GM23248 (cell line): ENCODE measurements at regions not wholly inside any gene's neighbourhood (a gene's known extent, or its start where the extent isn't known, plus 50 kb on each side); places are given as distances from the start of the nearest gene placed in this dataset.

Experiments
- EZH2 ChIP-seq: fragments of 200-600 bp; sonication (generic); IDR thresholded peaks from 2 replicates; pipeline ENCODE4 v1.6.1; 2018; ENCODE audit warnings: antibody characterized with exemption, mild to moderate bottlenecking; ENCODE audit not compliant: insufficient read depth, poor library complexity, severe bottlenecking
- EZH2phosphoT487 ChIP-seq: fragments of 200-600 bp; sonication (generic); IDR thresholded peaks from 2 replicates; pipeline ENCODE4 v1.6.1; 2018; ENCODE audit warnings: antibody characterized with exemption, moderate library complexity, mild to moderate bottlenecking, low read depth; ENCODE audit not compliant: insufficient read depth

- TF ChIP-seq EZH2phosphoT487 (no peak), EZH2 (no peak)
Observed at GRCh38 chrX:95733426-95733825, 951.2 kb upstream of the DIAPH2 start.
